Fibroblast of villous mesenchyme (primary cell): ENCODE measurements at regions not wholly inside any gene's neighbourhood (a gene's known extent, or its start where the extent isn't known, plus 50 kb on each side); places are given as distances from the start of the nearest gene placed in this dataset.

Experiments
- DNase-seq: peaks from one replicate; pipeline ENCODE4 v3.0.0-alpha.2; 2010; ENCODE audit warnings: low read depth
- H3K4me3 ChIP-seq: 2 replicates; pipeline ENCODE4 v1.5.1; 2011; ENCODE audit warnings: low read depth, mild to moderate bottlenecking, low read length
- TF ChIP-seq, protein P1 (sequence below): IDR thresholded peaks from 2 replicates; pipeline ENCODE4 v1.5.1; 2012; ENCODE audit warnings: low read depth, mild to moderate bottlenecking, low read length; ENCODE audit not compliant: insufficient read depth

- no peak for DNase-seq
- TF ChIP-seq, protein P1, sequence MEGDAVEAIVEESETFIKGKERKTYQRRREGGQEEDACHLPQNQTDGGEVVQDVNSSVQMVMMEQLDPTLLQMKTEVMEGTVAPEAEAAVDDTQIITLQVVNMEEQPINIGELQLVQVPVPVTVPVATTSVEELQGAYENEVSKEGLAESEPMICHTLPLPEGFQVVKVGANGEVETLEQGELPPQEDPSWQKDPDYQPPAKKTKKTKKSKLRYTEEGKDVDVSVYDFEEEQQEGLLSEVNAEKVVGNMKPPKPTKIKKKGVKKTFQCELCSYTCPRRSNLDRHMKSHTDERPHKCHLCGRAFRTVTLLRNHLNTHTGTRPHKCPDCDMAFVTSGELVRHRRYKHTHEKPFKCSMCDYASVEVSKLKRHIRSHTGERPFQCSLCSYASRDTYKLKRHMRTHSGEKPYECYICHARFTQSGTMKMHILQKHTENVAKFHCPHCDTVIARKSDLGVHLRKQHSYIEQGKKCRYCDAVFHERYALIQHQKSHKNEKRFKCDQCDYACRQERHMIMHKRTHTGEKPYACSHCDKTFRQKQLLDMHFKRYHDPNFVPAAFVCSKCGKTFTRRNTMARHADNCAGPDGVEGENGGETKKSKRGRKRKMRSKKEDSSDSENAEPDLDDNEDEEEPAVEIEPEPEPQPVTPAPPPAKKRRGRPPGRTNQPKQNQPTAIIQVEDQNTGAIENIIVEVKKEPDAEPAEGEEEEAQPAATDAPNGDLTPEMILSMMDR: no peak
- H3K4me3 ChIP-seq: no peak overlapping the region
These were observed 123.8 kb upstream of the LMO4 start for GRCh38 chr1:87204921-87205320.

- DNase-seq: no peak
- no peak overlapping the region for H3K4me3 ChIP-seq
- TF ChIP-seq, protein P1: no peak
These were observed 122.4 kb upstream of the LMO4 start for GRCh38 chr1:87206044-87206831.

DNA sequence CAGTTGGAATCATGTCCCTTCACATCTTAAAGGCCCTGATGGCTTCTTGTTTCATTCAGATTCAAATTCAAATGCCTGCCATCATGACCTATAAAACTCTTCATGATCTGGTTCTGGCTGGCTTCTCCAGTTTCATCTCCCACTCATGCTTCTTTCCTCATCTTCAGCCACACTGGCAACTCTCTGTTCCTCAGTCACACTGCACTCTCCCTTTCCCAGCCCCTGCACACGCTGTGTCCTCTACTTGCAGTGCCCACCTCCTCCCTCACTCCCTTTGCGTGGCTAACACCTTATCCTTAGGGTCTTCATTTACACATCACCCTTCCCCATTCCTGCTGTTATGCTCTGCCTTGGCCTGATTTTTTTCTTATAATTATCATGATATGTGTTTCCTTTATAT is 120.6 kb upstream of the LMO4 start:
- no peak overlapping the region for H3K4me3 ChIP-seq
- DNase-seq: no peak
- TF ChIP-seq, protein P1: no peak

- no peak overlapping the region for H3K4me3 ChIP-seq
- no peak for DNase-seq
- TF ChIP-seq, protein P1: no peak
These were observed 119.7 kb upstream of the LMO4 start for GRCh38 chr1:87208931-87209330.

- TF ChIP-seq, protein P1: no peak
- no peak for DNase-seq
These were observed 118.5 kb upstream of the LMO4 start for GRCh38 chr1:87210151-87210550.

DNA sequence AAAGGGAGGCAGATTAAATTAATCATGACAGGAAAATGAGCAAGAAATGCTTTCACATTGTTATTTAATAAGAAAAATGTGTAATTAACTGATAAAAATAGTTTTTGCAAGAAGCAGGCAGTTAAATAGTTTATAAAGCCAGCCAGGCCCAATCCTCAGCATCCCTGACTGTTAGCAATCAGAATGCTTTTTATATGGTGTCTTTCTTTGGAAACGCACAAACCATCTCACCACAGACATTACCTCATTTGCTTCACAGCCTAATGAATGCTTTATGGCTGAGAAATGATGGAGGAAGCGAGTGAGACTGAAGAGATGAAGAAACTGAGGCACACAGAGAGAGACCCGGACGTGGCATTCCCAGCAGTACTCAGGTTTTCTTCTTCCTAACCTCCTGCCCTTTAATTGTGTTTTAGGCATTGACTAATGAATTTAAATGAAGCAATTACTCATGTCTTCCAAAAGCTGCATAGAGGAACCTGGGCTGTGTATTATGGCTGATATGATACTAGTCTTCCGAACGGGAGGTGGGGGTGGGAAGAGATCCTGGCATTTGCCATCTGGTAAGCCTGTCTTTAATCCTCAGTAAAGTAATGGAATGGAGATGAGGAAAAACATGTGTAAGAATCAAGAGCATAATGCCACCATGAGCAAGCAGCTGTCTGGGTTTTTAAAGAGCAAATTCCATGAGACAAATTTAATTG is 116.1 kb upstream of the LMO4 start:
- H3K4me3 ChIP-seq: no peak overlapping the region
- TF ChIP-seq, protein P1: no peak
- no peak for DNase-seq

More at GRCh38 chr1:87210151-87210550, 118.5 kb upstream of the LMO4 start:
- H3K4me3 ChIP-seq: no peak overlapping the region
